Endodermal cell (in vitro differentiated cells): ENCODE measurements at regions not wholly inside any gene's neighbourhood (a gene's known extent, or its start where the extent isn't known, plus 50 kb on each side); places are given as distances from the start of the nearest gene placed in this dataset.

Source experiments
- DNase-seq: peaks from one replicate; pipeline ENCODE4 v3.0.0-alpha.2; 2017
- H3K27ac ChIP-seq: 2 replicates; pipeline ENCODE4 v1.5.1; 2013; ENCODE audit warnings: mild to moderate bottlenecking, low read depth, low read length, moderate library complexity
- H3K27me3 ChIP-seq: 2 replicates; pipeline ENCODE4 v1.6.1; 2013; ENCODE audit warnings: mild to moderate bottlenecking, low read length, moderate library complexity; ENCODE audit not compliant: insufficient read depth, control insufficient read depth, poor library complexity, severe bottlenecking
- H3K36me3 ChIP-seq: 2 replicates; pipeline ENCODE4 v1.7.0; 2013; ENCODE audit warnings: mild to moderate bottlenecking, low read length, moderate library complexity; ENCODE audit not compliant: control insufficient read depth, insufficient read depth
- H3K4me1 ChIP-seq: one replicate; pipeline ENCODE4 v1.7.0; 2013; ENCODE audit warnings: low read length; ENCODE audit not compliant: control insufficient read depth, insufficient read depth
- H3K4me3 ChIP-seq: 2 replicates; pipeline ENCODE4 v1.5.1; 2013; ENCODE audit warnings: mild to moderate bottlenecking, low read length, moderate library complexity
- H3K9ac ChIP-seq: 2 replicates; pipeline ENCODE4 v1.6.1; 2013; ENCODE audit warnings: mild to moderate bottlenecking, low read length, moderate library complexity; ENCODE audit not compliant: poor library complexity, severe bottlenecking; ENCODE audit errors: extremely low read depth
- H3K9me3 ChIP-seq: 2 replicates; pipeline ENCODE4 v1.6.1; 2013; ENCODE audit warnings: mild to moderate bottlenecking, low read length, moderate library complexity; ENCODE audit not compliant: control insufficient read depth
- H3K27ac Mint-ChIP-seq: 2 replicates; pipeline ENCODE4 v1.8.0; 2020; ENCODE audit warnings: mixed read lengths
- H3K27me3 Mint-ChIP-seq: 2 replicates; pipeline ENCODE4 v1.8.0; 2021; ENCODE audit warnings: mild to moderate bottlenecking, mixed read lengths; ENCODE audit not compliant: insufficient read depth
- H3K36me3 Mint-ChIP-seq: 2 replicates; pipeline ENCODE4 v1.8.0; 2020; ENCODE audit warnings: low read depth, mixed read lengths
- H3K4me1 Mint-ChIP-seq: 2 replicates; pipeline ENCODE4 v1.8.0; 2020; ENCODE audit warnings: mixed read lengths
- H3K4me3 Mint-ChIP-seq: 2 replicates; pipeline ENCODE4 v1.8.0; 2020; ENCODE audit warnings: mild to moderate bottlenecking, moderate library complexity, mixed read lengths
- H3K9me3 Mint-ChIP-seq: 2 replicates; pipeline ENCODE4 v1.8.0; 2020; ENCODE audit warnings: mild to moderate bottlenecking, mixed read lengths
- WGBS, 2 experiments: methylation state at CpG; one replicate each; pipeline versions ENCODE4 v1.1.5 to v1.1.7; 2013; ENCODE audit warnings: missing lambda C conversion rate in 2 of 2, mixed read lengths in 1 of 2; ENCODE audit not compliant: insufficient coverage in 1 of 2, insufficient read length in 1 of 2; 5-methylcytosine and 5-hydroxymethylcytosine counted together
- TF ChIP-seq, protein P1 (sequence below): fragments of 200-600 bp; sonication (generic); conservative IDR thresholded peaks from 2 replicates; pipeline ENCODE4 v1.5.0; 2021; ENCODE audit warnings: antibody characterized with exemption, mild to moderate bottlenecking

DNA sequence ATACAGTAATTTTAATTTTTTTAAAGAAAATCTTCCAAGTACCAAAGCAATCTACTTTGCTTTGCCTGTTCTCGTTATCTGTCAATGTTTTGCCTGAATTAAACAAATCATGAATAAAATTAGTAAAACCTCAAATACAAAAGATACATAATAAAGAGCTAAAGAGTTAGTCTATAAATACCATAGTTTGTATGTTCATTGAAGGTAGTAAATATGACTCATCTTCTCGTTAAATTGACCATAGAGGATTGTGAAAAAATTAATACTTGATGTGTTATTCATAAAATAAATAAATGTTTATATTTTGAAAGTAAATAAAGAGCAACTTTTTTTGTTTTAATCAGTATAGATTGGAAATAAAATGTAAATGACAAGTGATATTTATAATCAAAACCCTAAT, 246.5 kb upstream of the PLSCR5 start:
- no peaks in the 10 kb centered on the region for H3K4me1 ChIP-seq
- no peaks in the 10 kb centered on the region for H3K36me3 ChIP-seq
- peaks cover 5% of the 10 kb centered on the region for H3K4me1 Mint-ChIP-seq
- H3K4me3 Mint-ChIP-seq = no peak overlapping the region
- no peak overlapping the region for H3K27ac Mint-ChIP-seq
- H3K9ac ChIP-seq = no peak overlapping the region
- no peak for DNase-seq
- no peak overlapping the region for H3K4me3 ChIP-seq
- H3K27me3 ChIP-seq = no peaks in the 10 kb centered on the region
- no peaks in the 10 kb centered on the region for H3K9me3 ChIP-seq
- H3K36me3 Mint-ChIP-seq = no peaks in the 10 kb centered on the region
- TF ChIP-seq, protein P1, sequence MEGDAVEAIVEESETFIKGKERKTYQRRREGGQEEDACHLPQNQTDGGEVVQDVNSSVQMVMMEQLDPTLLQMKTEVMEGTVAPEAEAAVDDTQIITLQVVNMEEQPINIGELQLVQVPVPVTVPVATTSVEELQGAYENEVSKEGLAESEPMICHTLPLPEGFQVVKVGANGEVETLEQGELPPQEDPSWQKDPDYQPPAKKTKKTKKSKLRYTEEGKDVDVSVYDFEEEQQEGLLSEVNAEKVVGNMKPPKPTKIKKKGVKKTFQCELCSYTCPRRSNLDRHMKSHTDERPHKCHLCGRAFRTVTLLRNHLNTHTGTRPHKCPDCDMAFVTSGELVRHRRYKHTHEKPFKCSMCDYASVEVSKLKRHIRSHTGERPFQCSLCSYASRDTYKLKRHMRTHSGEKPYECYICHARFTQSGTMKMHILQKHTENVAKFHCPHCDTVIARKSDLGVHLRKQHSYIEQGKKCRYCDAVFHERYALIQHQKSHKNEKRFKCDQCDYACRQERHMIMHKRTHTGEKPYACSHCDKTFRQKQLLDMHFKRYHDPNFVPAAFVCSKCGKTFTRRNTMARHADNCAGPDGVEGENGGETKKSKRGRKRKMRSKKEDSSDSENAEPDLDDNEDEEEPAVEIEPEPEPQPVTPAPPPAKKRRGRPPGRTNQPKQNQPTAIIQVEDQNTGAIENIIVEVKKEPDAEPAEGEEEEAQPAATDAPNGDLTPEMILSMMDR = no peak
- no peaks in the 10 kb centered on the region for H3K27me3 Mint-ChIP-seq
- no peaks in the 10 kb centered on the region for H3K9me3 Mint-ChIP-seq
- WGBS, 2 experiments = 90% methylated on average over 2 of the region's 2 CpGs; no CpG with 5 or more reads in 1 of the 2 experiments
- no peak overlapping the region for H3K27ac ChIP-seq

DNA sequence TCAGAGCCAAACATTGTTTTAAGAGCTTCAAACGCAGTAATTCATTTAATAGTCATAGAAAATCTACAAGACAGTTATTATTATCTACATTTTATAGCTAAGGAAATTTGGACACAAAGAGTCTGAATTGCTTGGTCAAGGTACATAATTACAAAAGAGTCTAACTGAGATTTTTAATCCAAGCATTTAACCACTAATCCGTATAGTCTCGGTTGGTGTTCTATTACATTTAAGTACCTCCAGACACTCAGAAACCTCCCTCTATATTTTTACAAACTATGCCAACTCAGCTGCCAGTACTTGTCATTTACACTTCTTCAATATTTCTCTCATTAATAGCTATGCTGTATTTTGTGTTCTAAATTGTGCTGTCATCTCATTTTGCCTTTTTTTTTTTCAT, 240.2 kb upstream of the PLSCR5 start:
- Histone ChIP-seq H3K4me3 (no peak overlapping the region), H3K9ac (no peak overlapping the region), H3K9me3 (no peaks in the 10 kb centered on the region), H3K27ac (no peak overlapping the region), H3K4me1 (no peaks in the 10 kb centered on the region), H3K27me3 (no peaks in the 10 kb centered on the region), H3K36me3 (no peaks in the 10 kb centered on the region)
- no peaks in the 10 kb centered on the region for H3K36me3 Mint-ChIP-seq
- DNase-seq = no peak
- H3K27ac Mint-ChIP-seq = no peak overlapping the region
- peaks cover 3% of the 10 kb centered on the region for H3K4me1 Mint-ChIP-seq
- TF ChIP-seq, protein P1 = no peak
- H3K4me3 Mint-ChIP-seq = no peak overlapping the region
- H3K9me3 Mint-ChIP-seq = no peaks in the 10 kb centered on the region
- 89 to 100% methylated on average over 2 to 3 of the region's 3 CpGs for WGBS, 2 experiments
- no peaks in the 10 kb centered on the region for H3K27me3 Mint-ChIP-seq

DNA sequence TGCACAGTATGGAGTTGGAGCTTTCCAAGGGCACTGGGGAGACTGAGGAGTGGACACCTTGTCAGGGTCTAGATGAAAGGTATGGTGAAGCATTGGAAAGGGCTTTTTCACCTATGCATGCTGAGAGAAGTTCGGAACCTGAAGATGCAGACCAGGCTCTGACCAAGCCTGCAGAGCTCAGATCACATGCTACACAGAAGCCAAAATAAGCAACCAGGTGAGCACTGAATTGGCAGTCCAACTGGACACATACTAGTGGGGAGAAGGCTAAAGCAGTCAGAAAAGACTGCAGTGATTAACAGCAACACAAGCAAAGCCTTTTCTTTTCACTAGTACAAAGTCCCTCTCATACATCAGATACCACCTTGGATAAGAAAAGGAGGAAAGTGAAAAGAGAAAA, 238.3 kb upstream of the PLSCR5 start:
- no peaks in the 10 kb centered on the region for H3K27me3 Mint-ChIP-seq
- Histone ChIP-seq H3K9me3 (no peaks in the 10 kb centered on the region), H3K9ac (no peak overlapping the region), H3K27me3 (no peaks in the 10 kb centered on the region), H3K27ac (no peak overlapping the region), H3K4me3 (no peak overlapping the region), H3K4me1 (no peaks in the 10 kb centered on the region), H3K36me3 (no peaks in the 10 kb centered on the region)
- no peak overlapping the region for H3K4me3 Mint-ChIP-seq
- H3K27ac Mint-ChIP-seq = no peak overlapping the region
- H3K36me3 Mint-ChIP-seq = no peaks in the 10 kb centered on the region
- DNase-seq = peak; percentile 38
- 100% methylated on average over 1 of the region's 1 CpG; no CpG with 5 or more reads in 1 of the 2 experiments for WGBS, 2 experiments
- H3K9me3 Mint-ChIP-seq = no peaks in the 10 kb centered on the region
- TF ChIP-seq, protein P1 = no peak
- peaks cover 3% of the 10 kb centered on the region for H3K4me1 Mint-ChIP-seq
